Breast epithelium (tissue), 4 donors: ENCODE measurements at regions not wholly inside any gene's neighbourhood (a gene's known extent, or its start where the extent isn't known, plus 50 kb on each side); places are given as distances from the start of the nearest gene placed in this dataset.
"Not testable (repeated sequence)": the region's sequence is repeated elsewhere in the genome, so short reads cannot be mapped to it uniquely, and the experiment has no call there.

Source experiments
- DNase-seq, 2 donors: peaks; one replicate each; pipeline ENCODE4 v3.0.0-alpha.2; 2019; ENCODE audit warnings: low spot score in 2 of 2
- H3K27ac ChIP-seq, 2 donors: fragments of 200-600 bp; sonication (generic) in 1 of 2; one replicate each; pipeline ENCODE4 v1.5.1; 2016 to 2019; ENCODE audit warnings: mild to moderate bottlenecking in 1 of 2
- H3K27me3 ChIP-seq, 2 donors: fragments of 200-600 bp; sonication (generic) in 1 of 2; one replicate each; pipeline versions ENCODE4 v1.5.1 to v1.6.0; 2017 to 2019; ENCODE audit warnings: control low read depth in 1 of 2, mild to moderate bottlenecking in 1 of 2
- H3K36me3 ChIP-seq: fragments of 200-600 bp; one replicate; pipeline ENCODE4 v1.5.1; 2019
- H3K4me1 ChIP-seq, 2 donors: fragments of 200-600 bp; sonication (generic); one replicate each; pipeline ENCODE4 v1.5.1; 2016 to 2019; ENCODE audit warnings: control low read depth in 1 of 2
- H3K4me3 ChIP-seq, 3 donors: fragments of 200-600 bp; sonication (generic); 1 replicate in 2 of 3; 2 replicates in 1 of 3; pipeline ENCODE4 v1.5.1; 2016 to 2019; ENCODE audit warnings: mild to moderate bottlenecking in 3 of 3, moderate library complexity in 2 of 3
- H3K9me3 ChIP-seq, 2 donors: fragments of 200-600 bp; sonication (generic) in 1 of 2; one replicate each; pipeline ENCODE4 v1.5.1; 2016 to 2019; ENCODE audit warnings: control low read depth in 1 of 2
- CTCF ChIP-seq, 3 donors: fragments of 450-650 bp; IDR thresholded peaks; one replicate each; pipeline ENCODE4 v1.5.1; 2016 to 2017; ENCODE audit warnings: antibody characterized with exemption in 3 of 3, mild to moderate bottlenecking in 3 of 3, moderate library complexity in 3 of 3
- POLR2A ChIP-seq: fragments of 450-650 bp; IDR thresholded peaks from one replicate; pipeline ENCODE4 v1.6.1; 2016; ENCODE audit warnings: antibody characterized with exemption, mild to moderate bottlenecking, moderate library complexity
- intact Hi-C: fragments of 100-400 bp; cut with DNase I; formaldehyde crosslinking; loops from one replicate; pipeline ENCODE4 v1.15.1; 2023; ENCODE audit warnings: low total_unique reads

- no peak overlapping the region for H3K27ac ChIP-seq
- H3K27me3 ChIP-seq: no peaks in the 10 kb centered on the region
- no peak for DNase-seq
- H3K36me3 ChIP-seq: no peaks in the 10 kb centered on the region
- no peaks in the 10 kb centered on the region for H3K4me1 ChIP-seq
- H3K9me3 ChIP-seq: no peaks in the 10 kb centered on the region
- intact Hi-C loops: no loop called here
- no peak overlapping the region for H3K4me3 ChIP-seq
- no peak for TF ChIP-seq POLR2A
- no peak for TF ChIP-seq CTCF (IDR thresholded peaks at IDR 0.05)
These were observed 80.9 kb upstream of the ADGRE5 start for GRCh38 chr19:14300303-14300702.

- H3K36me3 ChIP-seq, intact Hi-C loops, H3K9me3 ChIP-seq, H3K27ac ChIP-seq, H3K27me3 ChIP-seq, H3K4me3 ChIP-seq, H3K4me1 ChIP-seq, DNase-seq: not testable (repeated sequence)
These were observed 81.9 kb upstream of the ADGRE5 start for GRCh38 chr19:14299224-14299827.

GRCh38 chr19:14297883-14298576 is 83.2 kb upstream of the ADGRE5 start:
- DNase-seq, intact Hi-C loops, H3K36me3 ChIP-seq, H3K27me3 ChIP-seq, H3K4me3 ChIP-seq, H3K27ac ChIP-seq, H3K9me3 ChIP-seq, H3K4me1 ChIP-seq: not testable (repeated sequence)

GRCh38 chr19:14294974-14295373 is 86.3 kb upstream of the ADGRE5 start:
- H3K4me1 ChIP-seq, H3K4me3 ChIP-seq, H3K27ac ChIP-seq, DNase-seq, H3K27me3 ChIP-seq, H3K9me3 ChIP-seq, intact Hi-C loops, H3K36me3 ChIP-seq: not testable (repeated sequence)

GRCh38 chr19:14293816-14294170 is 87.5 kb upstream of the ADGRE5 start:
- intact Hi-C loops, H3K36me3 ChIP-seq, H3K27me3 ChIP-seq, H3K27ac ChIP-seq, H3K9me3 ChIP-seq, DNase-seq, H3K4me1 ChIP-seq: not testable (repeated sequence)
- H3K4me3 ChIP-seq: peak overlapping the region in 1 of 3 donors; percentile 39

- H3K36me3 ChIP-seq, H3K9me3 ChIP-seq, intact Hi-C loops, H3K4me1 ChIP-seq, H3K27ac ChIP-seq, H3K27me3 ChIP-seq, DNase-seq: not testable (repeated sequence)
- peak overlapping the region in 2 of 3 donors; percentile 38 to 39 for H3K4me3 ChIP-seq
These were observed 87.3 kb upstream of the ADGRL1 start for GRCh38 chr19:14293101-14293815.

GRCh38 chr19:14289810-14290209 is 83.8 kb upstream of the ADGRL1 start:
- intact Hi-C loops: not testable (repeated sequence)

GRCh38 chr19:14287837-14288236 is 81.9 kb upstream of the ADGRL1 start:
- intact Hi-C loops, H3K4me1 ChIP-seq, H3K27me3 ChIP-seq, DNase-seq, H3K36me3 ChIP-seq, H3K9me3 ChIP-seq, H3K27ac ChIP-seq, H3K4me3 ChIP-seq: not testable (repeated sequence)

More at GRCh38 chr19:14289810-14290209, 83.8 kb upstream of the ADGRL1 start:
- DNase-seq, H3K36me3 ChIP-seq, H3K4me1 ChIP-seq, H3K4me3 ChIP-seq, H3K9me3 ChIP-seq, H3K27ac ChIP-seq, H3K27me3 ChIP-seq: not testable (repeated sequence)

- H3K4me1 ChIP-seq, intact Hi-C loops, H3K9me3 ChIP-seq, DNase-seq, H3K36me3 ChIP-seq, H3K27ac ChIP-seq, H3K27me3 ChIP-seq, H3K4me3 ChIP-seq: not testable (repeated sequence)
These were observed 80.6 kb upstream of the ADGRL1 start for GRCh38 chr19:14286594-14286993.

GRCh38 chr19:14285726-14286125 is 79.8 kb upstream of the ADGRL1 start:
- H3K27me3 ChIP-seq, H3K27ac ChIP-seq, H3K4me1 ChIP-seq, H3K9me3 ChIP-seq, H3K36me3 ChIP-seq, DNase-seq, H3K4me3 ChIP-seq, intact Hi-C loops: not testable (repeated sequence)

GRCh38 chr19:14283813-14284520 is 78.0 kb upstream of the ADGRL1 start:
- H3K4me1 ChIP-seq, DNase-seq, H3K9me3 ChIP-seq, H3K36me3 ChIP-seq, intact Hi-C loops, H3K27me3 ChIP-seq: not testable (repeated sequence)
- H3K27ac ChIP-seq: peak overlapping the region in 1 of 2 donors; percentile 59
- peak overlapping the region in 1 of 3 donors; percentile 25 for H3K4me3 ChIP-seq

GRCh38 chr19:14279270-14279669 is 73.3 kb upstream of the ADGRL1 start:
- H3K4me1 ChIP-seq, DNase-seq, intact Hi-C loops: not testable (repeated sequence)

More at GRCh38 chr19:14279270-14279669, 73.3 kb upstream of the ADGRL1 start:
- H3K27me3 ChIP-seq, H3K36me3 ChIP-seq, H3K9me3 ChIP-seq, H3K4me3 ChIP-seq, H3K27ac ChIP-seq: not testable (repeated sequence)
